GM19455 (cell line): ENCODE measurements at regions not wholly inside any gene's neighbourhood (a gene's known extent, or its start where the extent isn't known, plus 50 kb on each side); places are given as distances from the start of the nearest gene placed in this dataset.
"Not testable (repeated sequence)": the region's sequence is repeated elsewhere in the genome, so short reads cannot be mapped to it uniquely, and the experiment has no call there.

ENCODE experiments used
- ATAC-seq: cut with Tn5 transposase; IDR thresholded peaks from one replicate; pipeline ENCODE4 v1.9.1; 2021; ENCODE audit not compliant: unreplicated experiment

DNA sequence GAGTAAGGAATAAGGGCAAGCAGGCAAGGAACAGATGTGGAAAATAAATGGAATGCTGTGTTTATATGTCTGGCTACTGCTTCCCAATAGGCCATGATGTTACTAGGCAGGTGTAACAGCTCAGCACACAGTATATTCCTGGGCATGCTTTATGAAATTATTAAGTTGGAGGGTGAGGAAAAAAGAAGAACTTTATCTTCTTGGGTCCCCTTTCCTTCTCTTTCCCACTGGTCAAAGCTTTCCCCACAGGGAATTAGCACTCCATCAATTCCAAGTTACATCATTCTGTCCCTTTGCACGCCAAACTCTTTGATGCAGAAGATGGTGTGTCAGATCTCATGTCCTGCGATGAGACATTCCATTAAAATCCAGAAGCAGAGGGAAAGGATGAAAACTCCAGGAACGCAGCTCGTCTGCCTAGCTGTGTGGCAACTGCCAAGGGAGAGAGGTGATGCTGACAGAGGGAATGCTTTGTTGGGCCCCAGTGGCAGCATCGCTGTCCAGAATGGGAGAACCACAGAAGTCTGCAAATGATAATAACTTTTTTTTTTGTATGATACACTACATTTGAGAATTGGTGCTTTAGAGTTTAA lies 447.3 kb upstream of the ARRDC3 start:
- no peak for ATAC-seq

DNA sequence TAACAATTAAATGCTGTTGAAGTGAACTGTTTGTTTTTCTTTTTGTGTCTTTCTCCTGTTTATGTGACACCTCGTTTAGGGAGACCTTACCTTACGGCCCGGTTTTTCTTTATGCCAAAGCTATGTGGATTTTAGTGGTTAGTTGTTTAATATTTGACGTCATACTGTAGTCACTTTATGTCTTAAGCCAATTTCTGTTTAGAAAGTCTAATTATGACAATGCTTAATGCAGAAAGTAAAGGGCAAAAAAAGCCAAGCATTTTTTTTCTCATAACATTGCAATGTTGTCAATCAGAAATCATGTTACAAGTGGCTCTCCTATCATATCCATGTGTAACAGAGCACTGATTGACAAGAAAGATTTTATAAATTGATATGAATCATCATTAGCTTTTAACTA lies 442.5 kb upstream of the ARRDC3 start:
- ATAC-seq, result no peak

DNA sequence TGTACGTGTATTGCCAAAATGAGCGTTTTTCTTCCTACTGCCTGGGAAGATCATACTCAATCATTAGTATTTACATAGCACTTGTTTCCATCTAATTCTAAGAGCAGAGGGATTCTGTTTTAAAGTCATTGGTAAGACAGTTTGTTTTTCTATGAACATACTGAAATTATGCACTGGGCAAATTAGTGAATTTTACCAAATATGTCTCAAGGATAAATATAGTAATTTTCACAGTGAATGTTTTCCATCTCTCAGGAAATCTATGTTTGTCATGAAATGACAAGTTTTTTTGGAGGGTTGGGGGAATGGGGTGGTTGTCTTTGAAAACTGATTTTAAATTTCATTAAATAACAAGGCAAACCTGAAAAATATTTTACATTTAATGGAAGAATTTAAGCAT lies 441.3 kb upstream of the ARRDC3 start:
- ATAC-seq, result no peak

DNA sequence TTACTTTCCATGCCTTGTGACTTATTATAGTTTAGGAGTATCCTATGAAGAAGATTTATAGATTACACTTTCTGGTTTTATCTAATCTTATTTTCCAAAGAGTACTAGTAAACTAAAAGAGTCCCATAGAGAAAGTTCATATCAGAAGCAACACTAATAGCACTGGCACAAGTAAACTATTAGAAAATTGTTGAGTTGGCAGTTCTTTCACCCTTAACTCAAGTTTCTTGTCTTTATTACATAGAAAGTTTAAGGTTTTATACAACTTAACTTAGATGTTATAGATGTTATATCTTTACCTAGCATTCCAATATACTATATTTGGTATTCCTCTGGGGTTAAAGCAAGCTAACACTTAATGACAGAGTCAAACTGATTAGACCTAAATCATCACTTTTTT lies 437.8 kb upstream of the ARRDC3 start:
- ATAC-seq, result no peak

DNA sequence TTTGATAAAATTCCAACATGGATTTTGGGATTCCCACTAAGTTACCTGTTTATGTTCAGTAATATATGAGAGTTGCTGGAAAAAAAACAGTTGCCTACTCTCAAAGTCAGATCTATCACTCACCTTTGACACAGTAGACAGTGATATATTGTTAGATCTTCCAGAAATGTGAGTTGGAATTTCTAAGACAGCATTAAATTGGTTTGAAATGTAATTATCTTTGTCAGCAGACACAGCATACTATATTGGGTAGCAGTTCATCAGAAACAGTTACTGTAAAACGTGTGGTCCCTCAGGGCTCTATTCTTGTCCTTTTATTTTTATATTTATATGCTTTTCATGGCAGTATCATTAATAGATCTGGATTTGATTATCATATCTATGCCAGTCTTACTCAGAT lies 433.6 kb upstream of the ARRDC3 start:
- no peak for ATAC-seq

DNA sequence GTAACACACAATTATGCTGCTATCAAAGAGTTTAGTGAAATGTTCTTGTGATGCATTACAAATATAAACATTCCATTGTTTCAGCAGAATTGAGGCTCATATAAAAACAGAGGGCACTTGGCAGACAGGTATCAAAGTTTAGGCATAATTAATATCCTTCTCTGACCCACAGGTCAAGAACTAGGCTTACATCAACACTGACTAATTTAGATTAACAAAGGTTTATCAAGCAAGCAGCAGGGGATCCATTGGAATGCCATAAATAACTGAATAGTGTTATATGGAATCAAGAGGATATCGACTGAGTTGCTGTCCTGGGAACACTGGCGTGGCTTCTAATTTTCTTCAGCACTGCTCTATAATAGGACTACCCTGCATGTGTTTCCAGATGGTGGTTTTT lies 414.5 kb upstream of the ARRDC3 start:
- no peak for ATAC-seq

DNA sequence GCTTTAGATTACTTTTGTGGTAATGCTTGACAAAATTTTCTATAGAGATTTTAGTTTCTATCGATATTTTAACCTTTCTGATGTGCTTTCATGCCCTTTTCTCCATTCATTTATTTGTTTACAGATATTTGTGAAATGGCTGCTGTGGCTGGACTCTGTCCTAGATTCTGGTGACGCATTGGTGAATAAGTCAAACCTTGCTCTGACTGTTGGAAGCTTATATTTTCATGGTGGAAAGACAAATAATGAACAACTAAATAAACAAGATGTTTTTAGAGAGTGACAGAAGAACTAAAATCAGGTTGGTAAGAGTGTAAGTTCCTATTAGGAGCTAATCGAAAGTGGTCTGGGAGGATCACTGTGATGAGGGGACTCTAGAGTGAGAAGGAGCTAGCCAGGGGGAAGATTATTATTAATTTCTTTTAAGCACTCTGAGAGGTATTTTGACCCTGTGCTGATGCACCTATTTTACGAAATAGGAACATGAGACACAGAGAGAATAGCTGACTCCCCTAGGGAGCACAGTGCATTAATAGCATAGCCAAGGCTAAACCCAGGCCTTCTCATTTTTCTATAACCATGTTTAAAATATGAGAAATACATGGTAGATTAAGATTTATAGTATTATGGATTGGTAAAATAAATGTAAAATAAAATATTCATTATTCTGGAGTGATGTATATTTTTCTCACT lies 411.9 kb upstream of the ARRDC3 start:
- no peak for ATAC-seq

DNA sequence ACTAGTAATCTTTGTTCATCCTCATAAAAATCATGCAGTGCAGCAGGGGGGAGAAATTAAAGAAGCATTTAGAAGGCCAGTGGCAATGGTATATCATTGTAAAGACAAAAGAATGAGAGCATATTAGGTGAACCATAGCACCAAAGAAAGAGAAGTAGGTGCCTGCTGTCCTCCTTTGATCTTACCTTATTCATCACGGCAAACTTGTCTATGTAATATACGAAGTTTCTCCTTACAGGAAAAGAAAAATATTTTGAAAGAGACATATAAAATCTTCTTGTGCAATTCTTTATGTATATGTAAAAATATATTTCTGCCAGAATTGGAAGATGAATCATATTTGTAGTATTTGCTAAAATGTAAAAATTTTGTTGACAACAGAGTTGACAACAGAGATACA lies 411.3 kb upstream of the ARRDC3 start:
- ATAC-seq, result no peak

DNA sequence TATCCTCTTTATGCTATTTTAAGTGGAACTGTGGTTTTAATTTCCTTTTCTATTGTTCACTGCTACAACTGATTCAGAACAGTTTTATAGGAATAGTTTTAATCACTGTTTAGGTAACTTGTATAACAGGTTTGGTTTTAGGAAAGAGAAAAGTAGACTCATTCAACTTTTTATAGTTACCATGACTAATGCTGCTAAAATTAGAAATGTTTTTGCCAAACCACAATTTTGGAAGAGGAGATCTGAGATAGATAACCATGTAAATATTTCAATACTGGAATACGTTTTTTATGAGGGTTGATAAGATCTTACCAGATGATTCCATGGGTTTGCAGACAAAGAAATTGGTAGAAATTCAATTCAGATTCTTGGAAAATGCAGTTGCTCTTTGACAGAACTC lies 404.6 kb upstream of the ARRDC3 start:
- ATAC-seq, result no peak

DNA sequence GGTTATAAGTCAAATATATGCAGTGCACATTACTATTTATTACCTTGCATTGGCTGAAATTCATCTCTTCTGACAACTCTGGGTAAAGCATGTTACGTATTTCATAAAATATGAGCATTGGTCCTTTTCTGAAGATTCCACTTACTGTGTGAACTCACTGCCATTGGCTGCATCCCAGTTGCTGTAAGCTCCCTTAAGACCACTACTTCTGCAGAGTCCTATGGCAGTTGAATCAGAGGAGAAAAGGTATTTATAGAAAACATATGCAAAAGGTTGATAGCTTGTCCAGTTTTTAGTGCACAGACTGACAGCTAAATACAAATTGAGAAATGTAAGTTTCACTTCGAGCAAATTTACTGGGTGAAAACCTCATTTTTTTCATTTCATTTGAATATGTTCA lies 394.6 kb upstream of the ARRDC3 start:
- ATAC-seq, result no peak

DNA sequence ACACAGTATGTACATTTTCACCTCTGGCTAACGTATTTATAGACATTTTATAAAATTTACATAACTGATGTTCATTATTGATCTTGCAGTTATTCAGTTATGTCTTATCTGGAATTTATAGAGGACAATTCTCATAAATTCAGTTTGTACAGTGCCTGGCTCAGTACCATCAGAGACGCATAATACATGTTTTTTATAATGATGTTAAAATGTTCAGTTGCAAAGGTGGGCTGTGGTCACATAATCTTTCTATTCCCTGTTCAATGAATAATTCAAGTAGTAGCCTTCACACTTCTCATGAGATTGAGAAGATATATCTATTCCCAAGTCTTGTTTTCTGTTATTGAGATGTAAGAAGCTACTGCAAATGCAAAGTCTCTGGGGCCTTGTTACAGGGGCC lies 393.1 kb upstream of the ARRDC3 start:
- no peak for ATAC-seq

DNA sequence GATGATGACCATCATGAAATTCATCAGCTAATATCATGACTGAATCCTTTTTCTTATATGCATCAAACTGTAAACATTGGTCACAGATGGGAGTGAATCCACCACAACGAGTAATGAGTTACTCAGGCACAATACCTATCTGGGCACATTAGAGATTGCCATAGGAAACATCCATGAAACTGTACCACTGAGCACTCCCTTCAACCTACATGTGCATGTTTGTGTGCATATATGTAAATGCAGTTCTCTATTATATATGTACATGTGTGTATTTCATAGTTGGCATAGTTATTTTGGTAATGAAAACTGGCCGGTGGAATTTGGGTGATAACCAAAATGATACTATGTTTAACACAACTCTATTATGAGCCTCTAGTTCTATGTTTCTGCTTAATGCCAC lies 387.3 kb upstream of the ARRDC3 start:
- no peak for ATAC-seq

DNA sequence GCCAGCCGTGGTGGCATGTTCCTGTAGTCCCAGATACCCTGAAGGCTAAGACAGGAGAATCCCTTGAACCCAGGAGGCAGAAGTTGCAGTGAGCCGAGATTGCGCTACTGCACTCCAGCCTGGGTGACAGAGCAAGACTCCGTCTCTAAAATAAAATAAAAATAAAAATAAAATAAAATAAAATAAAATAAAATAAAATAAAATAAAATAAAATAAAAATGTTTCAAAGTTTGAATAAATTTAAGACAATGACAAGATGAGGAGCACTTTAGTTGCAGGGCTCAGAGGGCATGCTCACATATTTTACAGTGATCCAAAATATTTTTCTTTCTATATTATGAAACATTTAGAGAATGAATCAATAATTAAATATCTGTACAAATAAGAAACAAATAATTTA lies 374.3 kb upstream of the ARRDC3 start:
- not testable (repeated sequence) for ATAC-seq

DNA sequence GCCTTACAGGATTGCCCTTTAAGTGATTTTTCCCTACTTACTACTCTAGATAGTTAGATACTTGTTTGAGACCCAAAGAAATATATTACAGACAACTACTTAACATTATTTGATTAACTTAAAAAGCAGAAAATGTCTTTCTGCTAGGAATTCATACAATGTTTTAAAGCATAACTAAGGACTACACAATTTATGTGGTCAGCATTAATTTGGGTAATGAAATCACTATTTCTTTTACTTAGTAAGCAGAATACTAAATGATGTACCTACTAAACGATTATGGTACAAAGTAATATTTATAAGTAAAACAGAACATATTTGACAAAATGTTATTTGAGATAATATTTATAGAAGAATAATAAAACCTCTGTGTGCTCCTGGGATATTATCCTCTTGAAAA lies 371.9 kb upstream of the ARRDC3 start:
- ATAC-seq, result no peak

DNA sequence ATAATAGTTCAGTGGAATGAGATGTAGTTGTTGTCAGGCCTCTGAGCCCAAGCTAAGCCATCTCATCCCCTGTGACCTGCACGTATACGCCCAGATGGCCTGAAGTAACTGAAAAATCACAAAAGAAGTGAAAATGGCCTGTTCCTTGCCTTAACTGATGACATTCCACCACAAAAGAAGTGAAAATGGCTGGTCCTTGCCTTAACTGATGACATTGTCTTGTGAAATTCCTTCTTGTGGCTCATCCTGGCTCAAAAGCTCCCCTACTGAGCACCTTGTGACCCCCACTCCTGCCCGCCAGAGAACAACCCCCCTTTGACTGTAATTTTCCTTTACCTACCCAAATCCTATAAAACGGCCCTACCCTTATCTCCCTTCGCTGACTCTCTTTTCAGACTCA lies 361.4 kb upstream of the ARRDC3 start:
- ATAC-seq, result not testable (repeated sequence)

DNA sequence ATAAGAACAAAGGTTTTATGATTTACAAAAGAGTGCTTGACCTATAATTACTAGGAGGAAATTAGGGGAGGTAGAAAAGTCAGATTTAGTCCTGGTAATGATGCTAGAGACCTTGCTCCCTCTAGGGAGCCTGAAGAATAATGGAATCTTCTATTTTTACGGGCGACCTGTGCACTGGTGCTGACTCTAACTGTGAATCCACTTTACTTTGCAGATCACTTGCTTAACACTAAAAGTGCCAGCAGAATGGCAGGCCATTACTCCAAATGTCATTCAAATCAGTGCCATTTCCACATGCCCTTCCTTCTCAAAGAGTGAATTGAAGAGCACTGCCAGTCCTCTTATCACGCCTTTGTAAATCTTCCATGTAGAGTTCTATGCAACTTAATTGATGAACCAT lies 359.4 kb upstream of the ARRDC3 start:
- no peak for ATAC-seq

DNA sequence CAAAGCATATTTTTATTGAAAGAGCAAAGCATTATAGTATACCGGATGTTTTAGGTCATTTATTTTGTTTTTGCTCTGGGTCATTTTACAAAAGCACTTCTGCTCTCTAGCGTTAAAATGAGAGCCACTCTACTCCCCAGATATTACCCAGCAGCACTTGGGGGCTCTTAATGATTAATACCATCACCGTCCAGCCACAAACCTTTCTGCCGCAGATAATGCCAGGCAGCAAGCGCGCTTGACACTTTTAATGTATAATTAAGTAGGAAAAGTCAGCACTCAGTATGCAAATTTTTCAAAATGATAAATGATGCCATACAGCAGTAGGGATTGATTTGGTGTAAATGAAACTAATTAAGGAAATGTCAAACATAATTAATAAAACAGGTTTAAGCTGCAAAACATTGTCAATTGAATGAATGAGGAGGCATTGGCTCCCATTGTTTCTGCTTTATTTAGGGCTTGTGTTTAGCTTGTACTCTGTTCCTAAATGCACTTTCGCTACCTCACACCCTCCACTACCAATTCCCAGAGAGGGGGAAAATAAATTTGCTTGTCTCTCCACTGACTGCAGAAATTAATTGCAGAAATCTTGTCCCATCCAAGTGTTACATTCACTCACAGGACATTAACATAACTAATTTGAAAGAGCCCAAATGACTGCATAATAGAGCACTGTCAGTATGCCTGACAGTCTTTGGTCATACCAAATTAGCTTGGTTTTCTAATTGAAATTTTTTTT lies 358.8 kb upstream of the ARRDC3 start:
- no peak for ATAC-seq

DNA sequence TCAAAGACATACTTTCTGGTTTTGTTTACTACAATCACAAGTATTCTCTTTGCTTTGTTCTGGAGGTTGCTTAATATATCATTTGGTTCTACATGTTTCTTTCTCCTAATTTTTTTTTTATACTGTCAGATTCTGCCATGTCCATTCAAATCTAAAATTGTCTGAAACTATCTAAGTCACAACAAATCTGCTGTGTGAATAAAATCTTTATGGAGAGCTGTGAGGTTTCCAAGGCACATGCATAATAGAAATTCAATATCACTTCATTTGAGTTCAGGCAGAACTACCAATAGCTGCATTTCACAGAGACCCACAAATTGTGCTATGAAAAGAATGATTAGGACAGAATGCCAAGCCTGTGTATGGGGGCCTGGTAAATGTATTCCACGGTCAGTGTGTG lies 346.9 kb upstream of the ARRDC3 start:
- no peak for ATAC-seq

DNA sequence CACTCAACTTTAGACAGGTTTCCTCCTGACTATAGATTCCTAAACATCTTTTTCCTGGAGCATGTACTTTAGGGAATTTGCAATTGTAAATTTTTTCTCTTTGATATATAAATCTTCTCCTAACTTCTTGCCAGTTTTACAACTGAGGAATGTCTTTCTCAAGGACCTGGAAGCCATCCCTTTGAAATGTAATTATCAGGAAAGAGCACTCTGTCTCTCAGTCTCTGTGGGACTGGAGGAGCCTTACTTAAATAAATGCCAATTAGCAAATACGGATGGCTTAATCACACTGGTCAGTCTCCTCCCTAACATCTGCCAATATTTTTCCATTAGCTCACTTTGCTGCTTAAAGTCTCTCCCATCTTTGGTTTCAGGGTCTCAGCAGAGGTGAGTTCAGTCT lies 344.3 kb upstream of the ARRDC3 start:
- ATAC-seq, result no peak

DNA sequence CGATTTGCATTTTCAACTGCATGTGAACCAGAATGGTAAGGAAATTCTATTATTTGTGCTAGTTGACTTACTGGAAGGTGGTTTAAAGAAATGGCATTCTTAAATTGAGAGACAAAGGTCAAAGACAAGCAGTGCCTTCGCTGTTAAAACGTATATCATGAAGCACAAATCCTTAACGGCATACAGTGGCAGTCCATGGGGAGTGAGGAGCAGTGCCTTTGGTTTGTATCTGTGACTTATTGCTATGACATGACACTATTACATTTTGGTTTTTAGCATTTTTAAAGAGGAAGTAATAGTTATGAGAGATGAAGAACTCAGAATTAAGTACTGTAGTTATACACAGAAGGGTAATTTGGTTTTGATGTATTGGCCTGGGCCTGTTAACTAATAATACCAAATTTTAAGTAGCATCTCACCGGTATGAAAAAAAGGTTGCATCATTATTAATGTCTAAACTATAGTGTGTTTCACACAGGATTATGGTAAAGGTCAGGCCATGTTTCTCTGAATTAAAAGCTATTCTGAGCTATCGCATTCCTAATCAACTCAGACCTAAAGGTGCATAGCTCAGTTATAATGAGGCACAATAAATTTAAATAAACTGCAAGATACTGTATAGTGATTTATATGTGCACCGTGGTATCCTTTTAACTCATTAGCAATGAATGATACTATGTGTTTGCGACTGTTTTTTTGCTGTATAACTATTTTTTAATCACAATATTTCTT lies 339.8 kb upstream of the ARRDC3 start:
- ATAC-seq, result no peak

DNA sequence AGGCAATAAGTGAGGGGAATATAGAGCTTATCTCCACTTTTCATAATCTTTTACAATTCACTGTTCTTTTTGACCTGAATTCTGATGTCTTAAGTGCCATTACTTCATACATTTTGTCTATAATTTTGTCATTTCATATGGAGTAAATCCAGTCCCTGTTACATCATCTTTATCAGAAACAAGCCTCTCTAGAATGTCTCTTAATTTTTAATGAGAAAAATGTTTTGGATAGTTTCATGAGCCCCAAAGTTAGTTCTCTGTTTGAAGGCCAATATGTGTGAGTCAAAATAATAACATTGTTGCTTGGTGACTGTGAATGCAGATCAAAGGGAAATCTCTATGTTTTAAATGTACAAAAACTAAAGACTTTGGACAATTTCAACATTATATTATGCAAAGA lies 329.6 kb upstream of the ARRDC3 start:
- no peak for ATAC-seq

DNA sequence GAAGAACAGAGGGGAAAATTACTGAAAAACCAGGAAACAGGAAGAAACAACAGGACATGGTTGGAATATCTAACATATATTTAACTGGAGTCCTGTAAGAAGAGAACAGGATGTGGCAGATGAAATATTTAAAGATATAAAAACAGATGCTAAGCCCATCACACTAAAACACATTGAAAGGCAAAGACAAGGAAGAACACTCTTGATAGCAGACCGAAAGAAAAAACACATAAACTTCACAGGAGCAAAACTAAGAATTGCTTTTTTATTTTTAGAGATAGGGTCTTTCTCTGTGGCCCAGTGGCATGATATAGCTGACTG lies 324.4 kb upstream of the ARRDC3 start:
- no peak for ATAC-seq
